ENCODE measurements at regions not wholly inside any gene's neighbourhood (a gene's known extent, or its start where the extent isn't known, plus 50 kb on each side); places are given as distances from the start of the nearest gene placed in this dataset.

DNA sequence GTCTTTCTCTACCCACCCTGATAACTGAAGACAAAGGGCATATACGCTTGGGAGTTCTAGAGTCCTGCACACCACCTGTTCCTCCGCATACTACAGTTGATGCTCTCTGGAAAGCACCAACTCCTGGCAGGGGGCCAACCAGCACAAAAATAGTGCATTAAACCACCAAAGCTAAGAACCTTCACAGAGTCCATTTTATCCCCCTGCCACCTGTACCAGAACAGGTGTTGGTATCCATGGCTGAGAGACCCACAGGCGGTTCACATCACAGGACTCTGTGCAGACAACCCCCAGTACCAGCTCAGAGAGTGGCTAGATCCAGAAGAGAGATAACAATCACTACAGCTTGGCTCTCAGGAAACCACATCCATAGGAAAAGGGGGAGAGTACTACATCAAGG is 114.4 kb upstream of the POU1F1 start:
- H3K4me3 ChIP-seq (ENCODE audit: low read depth, low read length): no peak overlapping the region
- TF ChIP-seq, protein P1, sequence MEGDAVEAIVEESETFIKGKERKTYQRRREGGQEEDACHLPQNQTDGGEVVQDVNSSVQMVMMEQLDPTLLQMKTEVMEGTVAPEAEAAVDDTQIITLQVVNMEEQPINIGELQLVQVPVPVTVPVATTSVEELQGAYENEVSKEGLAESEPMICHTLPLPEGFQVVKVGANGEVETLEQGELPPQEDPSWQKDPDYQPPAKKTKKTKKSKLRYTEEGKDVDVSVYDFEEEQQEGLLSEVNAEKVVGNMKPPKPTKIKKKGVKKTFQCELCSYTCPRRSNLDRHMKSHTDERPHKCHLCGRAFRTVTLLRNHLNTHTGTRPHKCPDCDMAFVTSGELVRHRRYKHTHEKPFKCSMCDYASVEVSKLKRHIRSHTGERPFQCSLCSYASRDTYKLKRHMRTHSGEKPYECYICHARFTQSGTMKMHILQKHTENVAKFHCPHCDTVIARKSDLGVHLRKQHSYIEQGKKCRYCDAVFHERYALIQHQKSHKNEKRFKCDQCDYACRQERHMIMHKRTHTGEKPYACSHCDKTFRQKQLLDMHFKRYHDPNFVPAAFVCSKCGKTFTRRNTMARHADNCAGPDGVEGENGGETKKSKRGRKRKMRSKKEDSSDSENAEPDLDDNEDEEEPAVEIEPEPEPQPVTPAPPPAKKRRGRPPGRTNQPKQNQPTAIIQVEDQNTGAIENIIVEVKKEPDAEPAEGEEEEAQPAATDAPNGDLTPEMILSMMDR (IDR thresholded peaks at IDR 0.05; ENCODE audit: low read depth, low read length): no peak

DNA sequence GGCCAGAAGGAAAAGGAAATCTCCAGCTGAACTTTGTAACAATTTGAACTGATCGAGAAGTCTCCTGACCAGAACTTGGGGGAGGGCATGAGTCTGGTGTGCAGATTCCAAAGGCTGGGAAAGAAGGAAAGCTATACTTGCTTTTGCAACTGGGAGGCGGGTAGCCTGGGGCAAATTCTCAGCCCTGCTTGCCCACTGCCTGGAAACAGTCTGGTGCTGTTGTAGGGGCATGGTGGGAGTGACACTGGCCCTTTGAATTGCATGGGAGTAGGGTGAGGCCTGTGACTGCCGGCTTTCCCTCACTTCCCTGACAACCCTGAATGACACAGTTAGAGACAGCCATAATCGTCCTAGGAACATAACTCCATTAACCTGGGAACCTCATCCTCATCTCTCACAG is 114.0 kb upstream of the POU1F1 start:
- TF ChIP-seq, protein P1 (IDR thresholded peaks at IDR 0.05; ENCODE audit: low read depth, low read length): no peak
- H3K4me3 ChIP-seq (ENCODE audit: low read depth, low read length): no peak overlapping the region

DNA sequence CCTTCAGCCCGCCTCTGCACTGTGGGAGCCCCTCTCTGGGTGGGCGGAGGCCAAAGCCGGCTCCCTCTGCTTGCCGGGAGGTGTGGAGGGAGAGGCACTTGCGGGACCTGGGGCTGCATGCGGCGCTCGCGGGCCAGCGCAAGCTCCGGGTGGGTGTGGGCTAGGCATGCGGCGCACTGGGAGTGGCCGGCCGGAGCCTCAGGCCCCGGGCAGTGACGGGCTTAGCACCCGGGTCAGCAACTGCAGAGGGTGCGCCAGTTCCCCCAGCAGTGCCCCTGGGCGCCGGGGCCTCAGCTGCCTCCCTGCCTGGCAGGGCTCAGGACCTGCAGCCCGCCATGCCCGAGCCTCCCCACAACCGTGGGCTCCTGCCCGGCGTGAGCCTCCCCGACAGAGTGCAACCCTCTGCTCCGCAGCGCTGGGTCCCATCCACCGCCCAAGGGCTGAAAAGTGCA is 98.9 kb upstream of the POU1F1 start:
- TF ChIP-seq, protein P1 (IDR thresholded peaks at IDR 0.05; ENCODE audit: low read depth, low read length): no peak

DNA sequence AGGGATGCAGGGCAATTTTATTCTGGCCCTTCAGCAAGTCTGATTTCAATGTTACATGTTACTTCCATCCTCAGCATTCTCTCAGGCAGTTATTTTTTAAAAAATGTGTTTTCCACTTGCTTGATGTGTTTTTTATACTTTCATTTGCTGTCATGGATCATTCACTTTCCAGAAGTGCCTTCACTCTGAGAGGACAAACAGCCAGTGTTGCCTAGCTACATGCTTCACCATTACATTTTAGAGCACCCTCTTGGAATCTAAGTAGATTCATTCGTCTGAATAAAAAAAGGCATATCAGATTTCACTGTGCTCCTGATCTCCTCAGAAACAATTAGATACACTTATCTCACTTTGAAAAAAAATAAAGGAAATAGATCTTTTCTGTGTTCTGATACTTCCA is 93.6 kb upstream of the POU1F1 start:
- H3K4me3 ChIP-seq (ENCODE audit: low read depth, low read length): no peak overlapping the region
- TF ChIP-seq, protein P1 (IDR thresholded peaks at IDR 0.05; ENCODE audit: low read depth, low read length): no peak

More for the DNA sequence above, 98.9 kb upstream of the POU1F1 start:
- H3K4me3 ChIP-seq (ENCODE audit: low read depth, low read length): no peak overlapping the region

DNA sequence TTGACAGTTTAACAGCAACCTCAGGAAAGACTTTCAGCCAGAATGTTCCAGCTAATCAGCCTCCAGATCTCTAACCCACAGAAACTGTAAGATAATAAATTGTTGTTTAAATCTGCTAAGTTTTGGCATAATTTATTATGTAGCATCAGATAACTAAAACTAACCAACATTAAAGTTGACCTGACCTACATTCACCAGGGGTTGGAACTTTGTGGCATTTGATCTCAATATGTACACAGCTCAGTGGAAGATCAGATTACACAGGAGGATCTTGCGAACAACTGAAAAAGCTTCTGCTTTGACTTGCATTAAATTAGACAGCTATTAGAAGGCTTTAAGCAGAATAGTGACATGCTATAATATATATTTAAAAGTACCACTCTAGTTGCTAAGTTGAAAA is 91.4 kb upstream of the POU1F1 start:
- H3K4me3 ChIP-seq (ENCODE audit: low read depth, low read length): no peak overlapping the region
- TF ChIP-seq, protein P1 (IDR thresholded peaks at IDR 0.05; ENCODE audit: low read depth, low read length): no peak

DNA sequence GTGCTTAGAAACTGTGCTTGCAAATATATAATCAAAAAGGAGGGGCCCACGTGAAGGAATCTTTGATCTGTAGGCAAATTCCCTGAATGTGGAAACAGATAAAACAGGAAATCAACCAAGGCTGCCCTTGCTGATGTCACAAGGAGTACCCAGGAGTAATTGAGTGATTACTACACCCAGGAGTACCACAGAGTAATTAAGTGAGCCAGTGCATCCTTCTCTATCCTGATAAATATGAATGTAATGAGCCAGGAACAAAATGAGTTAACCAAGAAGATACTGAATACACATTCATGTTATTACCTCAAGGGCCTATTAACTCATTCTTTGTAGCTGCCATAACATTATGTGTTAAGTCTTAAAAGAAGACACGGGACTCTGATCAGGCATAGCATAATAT is 87.3 kb upstream of the POU1F1 start:
- no peak overlapping the region for H3K4me3 ChIP-seq (ENCODE audit: low read depth, low read length)
- TF ChIP-seq, protein P1 (IDR thresholded peaks at IDR 0.05; ENCODE audit: low read depth, low read length): no peak

DNA sequence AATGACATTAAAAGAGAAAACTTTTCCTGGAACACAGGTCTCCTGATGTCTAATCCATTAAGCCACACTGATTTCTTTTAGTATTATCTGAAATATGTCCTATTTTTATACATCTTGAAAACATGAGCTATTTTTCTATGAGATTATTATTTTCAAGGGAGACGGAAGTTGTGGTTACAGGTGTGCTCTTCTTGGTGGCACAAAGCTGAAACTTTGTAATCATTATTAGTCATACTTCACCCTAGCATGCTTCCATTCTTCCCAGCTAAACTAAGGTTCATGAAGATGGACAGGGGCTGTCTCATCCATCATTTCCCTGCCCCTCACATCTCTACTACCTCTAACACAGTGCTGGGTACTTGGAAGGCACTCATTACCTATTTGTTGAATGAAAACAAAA is 85.6 kb upstream of the POU1F1 start:
- no peak overlapping the region for H3K4me3 ChIP-seq (ENCODE audit: low read depth, low read length)
- TF ChIP-seq, protein P1 (IDR thresholded peaks at IDR 0.05; ENCODE audit: low read depth, low read length): no peak
